ENCODE measurements at regions not wholly inside any gene's neighbourhood (a gene's known extent, or its start where the extent isn't known, plus 50 kb on each side); places are given as distances from the start of the nearest gene placed in this dataset.

DNA sequence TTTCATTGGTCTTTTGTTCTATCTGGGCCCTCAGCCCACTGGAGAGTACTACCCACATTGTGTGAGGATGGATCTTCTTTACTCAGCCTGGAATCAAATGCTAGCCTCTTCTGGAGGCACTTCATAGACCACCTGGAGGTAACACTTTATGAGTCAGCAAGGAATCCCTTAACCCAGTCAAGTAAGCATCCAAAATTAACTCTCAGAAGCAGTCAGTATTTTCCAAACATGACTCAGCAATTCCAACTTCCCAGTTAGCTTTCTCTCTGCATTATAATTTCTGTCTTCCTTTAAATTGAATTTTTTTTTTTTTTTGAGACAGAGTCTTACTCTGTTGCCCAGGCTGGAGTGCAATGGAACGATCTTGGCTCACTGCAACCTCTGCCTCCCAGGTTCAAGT, 142.7 kb downstream of the ACKR3 start:
- Mint-ChIP-seq H3K27me3 (ENCODE audit: low read depth) (peaks cover 22% of the 10 kb centered on the region), H3K36me3 (ENCODE audit: insufficient read depth in 2 of 2) (no peaks in the 10 kb centered on the region), H3K4me3 (no peak overlapping the region), H3K9me3 (no peaks in the 10 kb centered on the region), H3K4me1 (ENCODE audit: low read depth) (no peaks in the 10 kb centered on the region), H3K27ac (no peak overlapping the region)
- DNase-seq, result no peak
- ATAC-seq (replicated peaks in 1 of 2), result no peak

DNA sequence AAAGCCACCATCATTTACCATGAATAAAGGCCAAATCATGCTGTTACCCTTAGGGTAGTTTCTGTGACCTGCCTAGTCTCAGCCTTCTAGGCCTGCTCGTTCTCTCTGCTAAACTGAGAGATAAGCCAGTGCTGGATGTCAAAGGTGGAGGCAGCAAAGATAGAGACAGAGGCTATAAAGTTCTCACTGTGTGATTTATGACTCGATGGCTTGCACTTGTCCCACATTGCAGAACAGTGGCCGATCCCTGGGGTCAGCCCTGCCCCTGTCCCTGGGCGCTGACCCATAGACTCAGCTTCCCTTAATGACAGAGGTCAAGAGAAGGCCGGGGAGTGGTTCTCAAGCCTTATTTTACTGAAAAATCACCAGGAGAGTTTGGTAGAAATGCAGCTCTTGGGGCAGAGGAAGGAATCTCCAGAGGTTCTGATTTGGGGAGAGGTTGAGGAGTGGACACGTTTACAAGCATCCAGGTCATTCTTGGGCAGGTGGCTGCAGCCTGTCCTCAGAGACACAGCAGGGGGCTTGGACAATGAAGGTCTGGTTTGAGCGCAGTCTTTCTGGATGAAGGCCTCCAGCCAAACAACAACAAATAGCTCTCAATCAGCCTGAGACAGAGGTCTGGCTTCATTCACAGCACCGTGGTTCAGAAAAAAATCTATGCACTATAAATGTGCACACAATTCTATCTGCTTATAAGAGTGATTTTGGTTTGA, 143.5 kb downstream of the ACKR3 start:
- H3K4me1 Mint-ChIP-seq (ENCODE audit: low read depth), result no peaks in the 10 kb centered on the region
- H3K36me3 Mint-ChIP-seq (ENCODE audit: insufficient read depth in 2 of 2), result no peaks in the 10 kb centered on the region
- no peaks in the 10 kb centered on the region for H3K9me3 Mint-ChIP-seq
- no peak overlapping the region for H3K4me3 Mint-ChIP-seq
- ATAC-seq (replicated peaks in 1 of 2) (no peak), DNase-seq (no peak)
- H3K27ac Mint-ChIP-seq, result no peak overlapping the region
- H3K27me3 Mint-ChIP-seq (ENCODE audit: low read depth), result peaks cover 22% of the 10 kb centered on the region

DNA sequence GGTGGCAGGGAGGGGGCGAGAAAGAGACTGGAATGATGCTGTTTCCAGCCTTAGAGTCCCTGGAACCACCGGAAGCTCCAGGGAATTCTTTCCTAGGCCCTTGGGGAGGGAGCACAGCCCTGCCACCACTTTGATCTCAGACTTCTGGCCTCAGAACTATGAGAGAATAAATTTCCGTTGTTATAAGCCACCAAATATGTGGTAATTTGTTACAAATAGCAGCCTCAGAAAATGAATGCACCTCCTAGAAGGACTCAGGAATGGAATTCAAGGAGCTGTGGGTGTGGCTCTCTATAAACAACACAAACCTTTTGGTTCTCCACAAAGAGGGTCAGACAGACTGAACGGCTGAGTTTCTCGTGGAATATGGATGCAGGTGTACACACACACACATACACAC, 144.5 kb downstream of the ACKR3 start:
- no peak for DNase-seq
- Mint-ChIP-seq H3K27me3 (ENCODE audit: low read depth) (peaks cover 22% of the 10 kb centered on the region), H3K9me3 (no peaks in the 10 kb centered on the region), H3K27ac (no peak overlapping the region), H3K4me3 (no peak overlapping the region), H3K36me3 (ENCODE audit: insufficient read depth in 2 of 2) (no peaks in the 10 kb centered on the region), H3K4me1 (ENCODE audit: low read depth) (no peaks in the 10 kb centered on the region)
- no peak for ATAC-seq (replicated peaks in 1 of 2)

DNA sequence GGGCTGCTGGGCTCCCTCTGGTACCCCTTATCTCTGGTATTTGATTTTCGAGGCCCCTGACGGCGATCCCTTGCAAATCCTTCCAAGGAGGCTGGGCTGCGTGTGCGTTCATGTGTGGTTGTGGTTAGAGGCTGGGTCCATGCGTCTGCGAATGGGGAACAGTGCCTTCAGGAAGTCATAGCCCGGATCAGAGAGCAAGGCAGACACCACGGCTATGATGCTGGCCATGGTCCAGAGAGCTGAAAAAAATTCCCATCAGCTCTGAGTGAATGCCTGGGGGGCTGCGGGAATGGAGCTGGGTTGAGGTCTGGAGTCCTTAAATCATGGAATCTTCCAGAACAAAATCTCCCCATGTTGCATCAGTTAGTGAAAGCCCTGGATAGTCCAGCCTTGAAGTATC, 145.5 kb downstream of the ACKR3 start:
- ATAC-seq (replicated peaks in 1 of 2) (no peak), DNase-seq (no peak)
- Mint-ChIP-seq H3K4me3 (no peak overlapping the region), H3K9me3 (no peaks in the 10 kb centered on the region), H3K27me3 (ENCODE audit: low read depth) (peaks cover 22% of the 10 kb centered on the region), H3K36me3 (ENCODE audit: insufficient read depth in 2 of 2) (no peaks in the 10 kb centered on the region), H3K4me1 (ENCODE audit: low read depth) (no peaks in the 10 kb centered on the region), H3K27ac (no peak overlapping the region)

DNA sequence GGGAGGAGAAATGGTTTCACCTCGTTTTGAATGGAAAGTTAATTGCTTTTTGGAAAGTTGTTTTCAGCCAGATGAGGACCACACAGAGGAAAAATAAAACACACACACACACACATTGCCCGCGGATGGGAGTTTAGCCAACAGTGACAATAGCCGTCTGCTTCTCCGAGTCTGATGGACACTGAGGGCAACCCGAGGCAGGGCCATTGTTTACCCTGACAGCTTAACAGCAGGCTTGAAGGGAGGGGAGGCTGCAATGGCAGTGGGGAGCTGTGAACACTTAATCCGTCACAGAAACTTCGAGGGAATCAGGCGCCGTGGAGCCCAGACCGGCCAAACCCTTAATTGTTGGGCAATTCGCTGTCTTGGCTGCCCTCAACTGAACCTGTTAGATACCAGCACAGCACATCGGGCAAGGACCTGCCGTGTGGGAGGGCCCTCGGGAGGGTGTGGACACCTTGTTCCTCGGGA, 145.9 kb downstream of the ACKR3 start:
- no peak overlapping the region for H3K27ac Mint-ChIP-seq
- no peaks in the 10 kb centered on the region for H3K36me3 Mint-ChIP-seq (ENCODE audit: insufficient read depth in 2 of 2)
- no peak overlapping the region for H3K4me3 Mint-ChIP-seq
- no peak for DNase-seq
- no peak for ATAC-seq (replicated peaks in 1 of 2)
- peaks cover 22% of the 10 kb centered on the region for H3K27me3 Mint-ChIP-seq (ENCODE audit: low read depth)
- H3K9me3 Mint-ChIP-seq, result no peaks in the 10 kb centered on the region
- no peaks in the 10 kb centered on the region for H3K4me1 Mint-ChIP-seq (ENCODE audit: low read depth)

GRCh38 chr2:236717120-236717519, 147.5 kb downstream of the ACKR3 start:
- H3K27me3 Mint-ChIP-seq (ENCODE audit: low read depth), result peaks cover 22% of the 10 kb centered on the region
- ATAC-seq (replicated peaks in 1 of 2), result no peak
- H3K4me1 Mint-ChIP-seq (ENCODE audit: low read depth), result no peaks in the 10 kb centered on the region
- H3K9me3 Mint-ChIP-seq, result no peaks in the 10 kb centered on the region
- H3K4me3 Mint-ChIP-seq, result no peak overlapping the region
- DNase-seq, result no peak
- H3K36me3 Mint-ChIP-seq (ENCODE audit: insufficient read depth in 2 of 2), result no peaks in the 10 kb centered on the region
- H3K27ac Mint-ChIP-seq, result no peak overlapping the region

GRCh38 chr2:236717729-236718128, 148.1 kb downstream of the ACKR3 start:
- no peaks in the 10 kb centered on the region for H3K36me3 Mint-ChIP-seq (ENCODE audit: insufficient read depth in 2 of 2)
- DNase-seq (no peak), ATAC-seq (replicated peaks in 1 of 2) (no peak)
- H3K27me3 Mint-ChIP-seq (ENCODE audit: low read depth), result peaks cover 22% of the 10 kb centered on the region
- no peaks in the 10 kb centered on the region for H3K4me1 Mint-ChIP-seq (ENCODE audit: low read depth)
- H3K27ac Mint-ChIP-seq, result no peak overlapping the region
- no peaks in the 10 kb centered on the region for H3K9me3 Mint-ChIP-seq
- H3K4me3 Mint-ChIP-seq, result no peak overlapping the region

GRCh38 chr2:236718207-236718992, 148.8 kb downstream of the ACKR3 start:
- ATAC-seq (replicated peaks in 1 of 2) (no peak), DNase-seq (no peak)
- no peaks in the 10 kb centered on the region for H3K36me3 Mint-ChIP-seq (ENCODE audit: insufficient read depth in 2 of 2)
- no peak overlapping the region for H3K27ac Mint-ChIP-seq
- peaks cover 22% of the 10 kb centered on the region for H3K27me3 Mint-ChIP-seq (ENCODE audit: low read depth)
- no peaks in the 10 kb centered on the region for H3K9me3 Mint-ChIP-seq
- H3K4me1 Mint-ChIP-seq (ENCODE audit: low read depth), result no peaks in the 10 kb centered on the region
- no peak overlapping the region for H3K4me3 Mint-ChIP-seq

GRCh38 chr2:236719192-236719635, 149.6 kb downstream of the ACKR3 start:
- peaks cover 22% of the 10 kb centered on the region for H3K27me3 Mint-ChIP-seq (ENCODE audit: low read depth)
- H3K27ac Mint-ChIP-seq, result no peak overlapping the region
- no peak overlapping the region for H3K4me3 Mint-ChIP-seq
- H3K36me3 Mint-ChIP-seq (ENCODE audit: insufficient read depth in 2 of 2), result no peaks in the 10 kb centered on the region
- no peaks in the 10 kb centered on the region for H3K9me3 Mint-ChIP-seq
- no peak for DNase-seq
- H3K4me1 Mint-ChIP-seq (ENCODE audit: low read depth), result no peaks in the 10 kb centered on the region
- ATAC-seq (replicated peaks in 1 of 2), result no peak

DNA sequence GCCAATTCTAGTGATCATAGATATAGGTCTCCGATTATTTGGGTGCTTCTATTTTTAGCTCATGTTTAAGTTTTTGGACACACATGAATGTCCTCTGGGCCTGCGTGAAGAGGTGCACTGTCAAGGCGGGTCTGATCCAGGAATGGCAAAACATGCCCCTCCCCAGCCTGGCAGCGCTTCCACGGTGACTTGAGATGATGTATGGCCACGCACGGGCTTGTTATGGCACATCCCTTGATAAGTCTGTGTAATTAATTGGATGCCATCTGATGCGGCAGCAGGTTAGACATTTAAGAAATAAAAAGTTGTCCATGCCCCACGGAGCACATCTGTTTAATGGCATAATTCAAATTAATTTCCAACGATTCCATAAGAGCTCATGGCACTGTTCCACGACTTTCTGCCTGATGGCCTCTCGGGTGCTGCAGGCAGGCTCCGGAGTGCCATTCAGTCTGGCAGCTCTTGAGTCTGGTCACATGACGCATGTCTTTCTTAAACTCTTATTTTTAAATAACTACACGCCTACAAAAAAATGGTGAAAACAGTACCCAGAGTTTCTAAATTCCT, 151.4 kb downstream of the ACKR3 start:
- ATAC-seq (replicated peaks in 1 of 2), result no peak
- Mint-ChIP-seq H3K27me3 (ENCODE audit: low read depth) (peaks cover 9% of the 10 kb centered on the region), H3K36me3 (ENCODE audit: insufficient read depth in 2 of 2) (no peaks in the 10 kb centered on the region), H3K27ac (no peak overlapping the region), H3K9me3 (no peaks in the 10 kb centered on the region), H3K4me1 (ENCODE audit: low read depth) (no peaks in the 10 kb centered on the region), H3K4me3 (no peak overlapping the region)
- no peak for DNase-seq

- Mint-ChIP-seq H3K4me1 (ENCODE audit: low read depth) (no peaks in the 10 kb centered on the region), H3K27me3 (ENCODE audit: low read depth) (no peaks in the 10 kb centered on the region), H3K36me3 (ENCODE audit: insufficient read depth in 2 of 2) (no peaks in the 10 kb centered on the region), H3K9me3 (no peaks in the 10 kb centered on the region), H3K4me3 (no peak overlapping the region), H3K27ac (no peak overlapping the region)
- DNase-seq, result no peak
- ATAC-seq (replicated peaks in 1 of 2), result no peak
Measured at GRCh38 chr2:236724200-236724599, 154.6 kb downstream of the ACKR3 start.

DNA sequence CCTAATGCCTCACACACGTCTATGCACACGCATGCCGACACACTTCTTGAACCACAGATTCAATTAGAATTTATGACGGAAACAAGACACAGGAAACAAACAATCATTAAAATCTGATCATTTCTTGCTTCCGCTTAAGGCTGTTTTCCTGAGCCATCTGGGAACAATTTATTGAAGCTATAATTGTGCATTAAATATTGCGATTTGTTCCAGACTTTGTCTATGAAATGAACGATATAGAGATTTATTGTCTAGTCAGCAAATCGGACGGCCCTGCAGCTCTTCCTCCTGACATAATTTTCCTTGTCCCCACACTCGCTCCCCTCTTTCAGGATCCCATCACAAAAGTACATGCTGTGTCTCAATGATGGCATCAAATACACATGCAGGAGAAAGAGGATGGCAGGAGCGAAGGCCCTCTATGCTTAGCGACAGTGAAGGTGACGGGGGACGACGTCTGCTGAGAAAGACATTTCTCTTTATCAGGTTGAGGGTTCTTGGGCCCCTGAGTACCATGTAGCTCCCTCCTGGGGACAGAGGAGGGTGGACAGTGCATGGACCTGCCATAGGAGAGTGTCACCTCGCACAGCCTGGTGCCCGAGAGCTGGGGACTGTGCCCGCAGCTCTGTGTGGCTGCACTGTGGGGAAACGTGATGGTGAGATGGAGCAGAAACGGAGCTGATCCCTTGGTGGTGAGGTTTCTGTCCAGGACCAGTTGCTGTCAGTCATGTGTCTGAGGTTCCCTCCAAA, 157.3 kb downstream of the ACKR3 start:
- no peak for DNase-seq
- ATAC-seq (replicated peaks in 1 of 2), result no peak
- no peaks in the 10 kb centered on the region for H3K36me3 Mint-ChIP-seq (ENCODE audit: insufficient read depth in 2 of 2)
- no peaks in the 10 kb centered on the region for H3K4me1 Mint-ChIP-seq (ENCODE audit: low read depth)
- H3K27me3 Mint-ChIP-seq (ENCODE audit: low read depth), result no peaks in the 10 kb centered on the region
- no peaks in the 10 kb centered on the region for H3K9me3 Mint-ChIP-seq
- no peak overlapping the region for H3K27ac Mint-ChIP-seq
- H3K4me3 Mint-ChIP-seq, result no peak overlapping the region

All from activated T-cell treated with anti-CD3 and anti-CD28 coated beads, Interleukin-2, amount 50 U/mL, for 72 hours (primary cell).